IPS DF 6.9 (cell line): ENCODE measurements at regions not wholly inside any gene's neighbourhood (a gene's known extent, or its start where the extent isn't known, plus 50 kb on each side); places are given as distances from the start of the nearest gene placed in this dataset.
"Not testable (repeated sequence)": the region's sequence is repeated elsewhere in the genome, so short reads cannot be mapped to it uniquely, and the experiment has no call there.

Source experiments
- DNase-seq: peaks from one replicate; pipeline ENCODE4 v3.0.0-alpha.2; 2013; ENCODE audit warnings: low read depth, low spot score
- H3K27ac ChIP-seq: one replicate; pipeline ENCODE4 v1.5.1; 2013; ENCODE audit warnings: low read length, control low read depth
- H3K27me3 ChIP-seq: 2 replicates; pipeline ENCODE4 v1.6.1; 2013; ENCODE audit warnings: mild to moderate bottlenecking, low read length; ENCODE audit not compliant: control insufficient read depth, insufficient read depth
- H3K36me3 ChIP-seq: 2 replicates; pipeline ENCODE4 v1.6.1; 2013; ENCODE audit warnings: low read length; ENCODE audit not compliant: control insufficient read depth, insufficient read depth
- H3K4me1 ChIP-seq: 2 replicates; pipeline ENCODE4 v1.6.1; 2013; ENCODE audit warnings: low read length; ENCODE audit not compliant: control insufficient read depth, insufficient read depth
- H3K4me3 ChIP-seq: 2 replicates; pipeline ENCODE4 v1.5.1; 2013; ENCODE audit warnings: mild to moderate bottlenecking, low read length
- H3K9me3 ChIP-seq: 2 replicates; pipeline ENCODE4 v1.6.1; 2013; ENCODE audit warnings: low read length, inconsistent platforms; ENCODE audit not compliant: control insufficient read depth, insufficient read depth
- WGBS: extraction: QIAGEN DNeasy Blood & Tissue Kit; methylation state at CpG from one replicate; pipeline ENCODE4 v1.1.7; 2013; ENCODE audit warnings: mixed read lengths, missing lambda C conversion rate; ENCODE audit not compliant: insufficient read length, insufficient coverage; 5-methylcytosine and 5-hydroxymethylcytosine counted together

DNA sequence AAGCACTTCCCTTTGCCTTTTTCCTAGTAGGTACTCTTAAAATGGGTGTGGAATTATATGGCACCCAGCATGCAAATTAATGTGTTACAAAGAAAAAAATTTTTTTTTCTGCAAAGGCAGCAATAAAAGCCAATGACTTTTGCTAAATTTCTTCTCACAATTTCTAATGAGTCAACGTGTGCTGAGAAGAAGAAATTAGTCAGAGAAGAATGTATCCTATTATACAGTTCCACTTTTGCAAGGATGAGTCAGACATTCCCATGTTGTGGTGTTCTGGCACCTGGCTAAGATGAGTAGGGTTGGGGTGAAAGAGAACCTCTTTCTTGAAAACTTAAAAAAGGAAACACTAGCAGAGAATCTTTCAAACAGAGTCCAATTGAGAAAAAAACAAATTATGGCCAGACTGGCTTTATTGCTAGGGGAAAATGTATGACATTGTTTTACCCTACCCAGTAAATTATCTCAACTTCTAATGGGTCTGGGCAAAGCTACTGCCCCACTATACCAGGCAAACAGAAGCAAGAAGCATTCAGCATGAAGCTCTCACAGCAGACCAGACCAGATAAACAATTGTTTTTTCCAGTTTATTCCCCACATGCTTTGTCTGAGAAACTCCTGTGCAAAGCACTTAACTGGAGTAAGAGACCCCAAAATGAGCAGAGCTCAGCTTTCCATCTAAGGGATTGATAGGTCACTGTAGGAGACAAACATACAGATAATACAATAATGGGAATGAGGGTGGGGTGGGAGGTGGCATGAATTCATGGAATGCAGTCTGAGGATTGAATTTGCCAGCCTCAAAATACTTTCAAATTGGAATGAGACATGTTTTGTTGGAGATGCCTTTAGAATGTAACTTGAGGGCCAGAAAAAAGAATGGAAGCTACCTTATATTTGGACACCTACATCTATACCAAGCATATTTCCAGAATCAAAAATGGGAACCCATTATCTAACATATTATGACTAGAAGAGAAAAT lies 220.8 kb upstream of the RFX3 start:
- no peaks in the 10 kb centered on the region for H3K27me3 ChIP-seq
- no peak for DNase-seq
- no peaks in the 10 kb centered on the region for H3K36me3 ChIP-seq
- peaks cover 2% of the 10 kb centered on the region; the same call in 1 of the 2 replicates for H3K4me1 ChIP-seq
- WGBS, result no CpG with 5 or more reads among the region's 1 CpG
- H3K9me3 ChIP-seq, result no peaks in the 10 kb centered on the region
- no peak overlapping the region for H3K4me3 ChIP-seq
- H3K27ac ChIP-seq, result no peak overlapping the region

DNA sequence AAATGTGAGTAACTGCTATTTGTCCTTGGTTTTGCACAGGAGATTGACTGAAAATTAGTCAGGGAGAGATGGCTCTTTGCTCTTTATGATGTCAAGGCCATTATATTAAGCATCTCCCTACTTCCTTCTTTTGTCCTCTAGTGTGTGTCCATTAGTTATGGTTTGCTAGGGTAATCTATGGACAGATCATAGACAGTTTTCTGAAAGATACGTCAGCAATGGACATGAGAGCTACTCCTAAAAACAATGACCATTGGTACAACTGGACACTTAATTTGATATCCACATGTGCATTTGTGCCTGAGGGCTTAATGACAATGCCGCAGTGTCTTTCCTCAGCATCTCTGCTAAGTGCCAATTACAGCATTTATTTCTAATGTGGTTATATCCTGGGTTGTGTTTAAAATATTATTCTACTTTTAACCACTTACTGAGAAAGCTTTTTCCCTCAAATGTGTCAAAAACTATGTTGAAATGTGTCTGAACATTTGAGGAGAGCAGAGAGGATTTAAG lies 218.2 kb upstream of the RFX3 start:
- no peak overlapping the region for H3K4me3 ChIP-seq
- no peaks in the 10 kb centered on the region; the same call in 1 of the 2 replicates for H3K4me1 ChIP-seq
- no peaks in the 10 kb centered on the region for H3K36me3 ChIP-seq
- no CpG with 5 or more reads among the region's 2 CpGs for whole genome bisulfite sequencing
- no peaks in the 10 kb centered on the region for H3K9me3 ChIP-seq
- H3K27me3 ChIP-seq, result no peaks in the 10 kb centered on the region
- DNase-seq, result no peak
- no peak overlapping the region for H3K27ac ChIP-seq

DNA sequence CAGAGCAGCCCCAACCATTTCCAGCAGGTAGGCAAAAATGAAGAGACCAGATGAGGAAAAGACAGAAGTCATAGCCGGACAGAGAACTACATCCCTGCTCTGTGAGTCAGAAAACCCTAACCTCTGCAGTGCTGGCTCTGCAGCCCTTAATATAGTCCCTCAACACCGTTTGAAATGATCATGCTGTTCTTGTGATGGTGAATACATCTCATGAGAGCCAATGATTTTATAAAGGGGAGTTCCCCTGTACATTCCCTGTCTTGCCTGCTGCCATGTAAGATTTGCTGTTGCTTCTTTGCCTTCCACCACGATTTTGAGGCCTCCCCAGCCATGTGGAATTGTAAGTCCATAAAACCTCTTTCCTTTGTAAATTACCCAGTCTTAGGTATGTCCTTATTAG lies 216.8 kb upstream of the RFX3 start:
- no CpG with 5 or more reads among the region's 3 CpGs for WGBS
- no peaks in the 10 kb centered on the region for H3K36me3 ChIP-seq
- H3K4me3 ChIP-seq, result no peak overlapping the region
- H3K27me3 ChIP-seq, result no peaks in the 10 kb centered on the region
- H3K4me1 ChIP-seq, result no peaks in the 10 kb centered on the region; the same call in 1 of the 2 replicates
- no peak for DNase-seq
- H3K9me3 ChIP-seq, result no peaks in the 10 kb centered on the region
- H3K27ac ChIP-seq, result no peak overlapping the region

- no peaks in the 10 kb centered on the region for H3K27me3 ChIP-seq
- H3K4me3 ChIP-seq, result no peak overlapping the region
- no peak overlapping the region for H3K27ac ChIP-seq
- no peaks in the 10 kb centered on the region for H3K9me3 ChIP-seq
- H3K36me3 ChIP-seq, result no peaks in the 10 kb centered on the region
- no peak for DNase-seq
- WGBS, result no CpG with 5 or more reads among the region's 3 CpGs
- H3K4me1 ChIP-seq, result no peaks in the 10 kb centered on the region; the same call in 1 of the 2 replicates
Observed at GRCh38 chr9:3741729-3742128, 215.9 kb upstream of the RFX3 start.

- Histone ChIP-seq H3K4me1 (no peaks in the 10 kb centered on the region; the same call in 1 of the 2 replicates), H3K27me3 (no peaks in the 10 kb centered on the region), H3K36me3 (no peaks in the 10 kb centered on the region), H3K27ac (no peak overlapping the region), H3K4me3 (no peak overlapping the region), H3K9me3 (no peaks in the 10 kb centered on the region)
- no CpG with 5 or more reads among the region's 9 CpGs for WGBS
- DNase-seq, result no peak
Observed at GRCh38 chr9:3740690-3741419, 215.1 kb upstream of the RFX3 start.

GRCh38 chr9:3736161-3736560 lies 210.4 kb upstream of the RFX3 start:
- no CpG with 5 or more reads among the region's 5 CpGs for WGBS

GRCh38 chr9:3735251-3735650 lies 209.4 kb upstream of the RFX3 start:
- Histone ChIP-seq H3K27ac (no peak overlapping the region), H3K9me3 (no peaks in the 10 kb centered on the region), H3K36me3 (no peaks in the 10 kb centered on the region), H3K4me1 (no peaks in the 10 kb centered on the region; the same call in 1 of the 2 replicates), H3K4me3 (no peak overlapping the region), H3K27me3 (no peaks in the 10 kb centered on the region)
- no CpG with 5 or more reads among the region's 4 CpGs for WGBS
- DNase-seq, result no peak

More at GRCh38 chr9:3736161-3736560, 210.4 kb upstream of the RFX3 start:
- Histone ChIP-seq H3K4me1 (no peaks in the 10 kb centered on the region; the same call in 1 of the 2 replicates), H3K36me3 (no peaks in the 10 kb centered on the region), H3K27ac (no peak overlapping the region), H3K4me3 (no peak overlapping the region), H3K27me3 (no peaks in the 10 kb centered on the region), H3K9me3 (no peaks in the 10 kb centered on the region)
- DNase-seq, result no peak

DNA sequence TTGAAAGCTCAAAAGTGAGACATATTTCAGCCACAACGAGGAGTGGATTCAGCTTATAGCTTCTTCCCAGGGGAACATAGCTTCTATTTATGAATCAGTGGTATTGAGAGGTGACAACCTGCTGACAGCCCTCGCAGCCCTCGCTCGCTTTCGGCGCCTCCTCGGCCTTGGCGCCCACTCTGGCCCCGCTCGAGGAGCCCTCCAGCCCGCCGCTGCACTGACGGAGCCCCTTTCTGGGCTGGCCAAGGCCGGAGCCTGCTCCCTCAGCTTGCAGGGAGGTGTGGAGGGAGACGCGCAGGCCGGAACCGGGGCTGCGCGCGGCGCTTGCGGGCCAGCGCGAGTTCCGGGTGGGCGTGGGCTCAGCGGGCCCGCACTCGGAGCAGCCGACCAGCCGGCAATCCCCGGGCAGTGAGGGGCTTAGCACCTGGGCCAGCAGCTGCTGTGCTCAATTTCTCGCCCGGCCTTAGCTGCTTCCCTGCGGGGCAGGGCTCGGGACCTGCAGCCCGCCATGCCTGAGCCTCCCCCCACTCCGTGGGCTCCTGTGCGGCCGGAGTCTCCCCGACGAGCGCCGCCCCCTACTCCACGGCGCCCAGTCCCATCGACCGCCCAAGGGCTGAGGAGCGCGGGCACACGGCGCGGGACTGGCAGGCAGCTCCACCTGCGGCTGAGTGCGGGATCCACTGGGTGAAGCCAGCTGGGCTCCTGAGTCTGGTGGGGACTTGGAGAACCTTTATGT lies 207.9 kb upstream of the RFX3 start:
- not testable (repeated sequence) for H3K4me3 ChIP-seq, H3K36me3 ChIP-seq, H3K27me3 ChIP-seq, DNase-seq, H3K9me3 ChIP-seq, H3K27ac ChIP-seq, H3K4me1 ChIP-seq
- WGBS, result no CpG with 5 or more reads among the region's 56 CpGs

DNA sequence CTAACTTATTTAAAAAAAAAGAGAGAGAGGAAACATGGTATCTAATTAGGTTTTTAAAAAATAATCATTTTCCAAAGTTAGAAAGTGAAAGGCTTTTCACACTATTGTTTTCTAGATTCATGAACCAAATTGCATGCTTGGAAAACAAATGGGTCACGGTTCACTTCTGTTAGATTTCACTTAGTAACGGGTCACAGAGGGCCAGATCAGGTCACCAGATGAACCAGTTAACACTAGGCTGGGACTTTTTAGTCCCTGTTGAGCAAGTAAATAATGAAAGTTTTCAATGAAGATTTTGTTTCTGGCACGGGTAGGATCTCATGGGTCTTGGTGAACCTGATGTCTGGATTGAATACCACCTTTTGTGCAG lies 207.2 kb upstream of the RFX3 start:
- DNase-seq, result no peak
- no peaks in the 10 kb centered on the region for H3K9me3 ChIP-seq
- H3K4me3 ChIP-seq, result no peak overlapping the region
- H3K27me3 ChIP-seq, result no peaks in the 10 kb centered on the region
- no peaks in the 10 kb centered on the region for H3K36me3 ChIP-seq
- H3K27ac ChIP-seq, result no peak overlapping the region
- H3K4me1 ChIP-seq, result no peaks in the 10 kb centered on the region; the same call in 1 of the 2 replicates
- WGBS, result no CpG with 5 or more reads among the region's 3 CpGs
